SK-N-SH (cell line): ENCODE measurements at regions not wholly inside any gene's neighbourhood (a gene's known extent, or its start where the extent isn't known, plus 50 kb on each side); places are given as distances from the start of the nearest gene placed in this dataset.

Experiments
- CTCF ChIA-PET: fragments of 300-600, 350-600 bp; formaldehyde crosslinking; extraction: SDS; loops from one replicate; lab custom pipeline; 2021; lab: Yijun Ruan, JAX
- POLR2A ChIA-PET: fragments of 350-600 bp; sonication (Branson Sonifier 250); formaldehyde crosslinking; extraction: SDS; loops from one replicate; lab custom pipeline; 2020; ENCODE audit warnings: antibody characterized with exemption, inconsistent platforms; lab: Yijun Ruan, JAX
- DNase-seq: peaks from one replicate; pipeline ENCODE4 v3.0.0; 2012
- H2AFZ ChIP-seq: fragments of 200-600 bp; sonication (generic); 2 replicates; pipeline ENCODE4 v1.8.1; 2016; ENCODE audit warnings: antibody characterized with exemption, mild to moderate bottlenecking, low read depth
- H3F3A ChIP-seq: fragments of 200-600 bp; sonication (generic); replicated peaks from 2 replicates; pipeline ENCODE3; 2016; ENCODE audit warnings: antibody characterized with exemption, mild to moderate bottlenecking; ENCODE audit not compliant: insufficient read depth
- H3K27ac ChIP-seq, 2 experiments: fragments of 200-500 bp in 1 of 2; fragments of 200-600 bp in 1 of 2; sonication (Bioruptor generic) in 1 of 2; sonication (generic), shearing (Covaris generic) in 1 of 2; 2 replicates each; pipeline versions ENCODE4 v1.5.1 to v1.6.1; 2014 to 2016; ENCODE audit warnings: low read depth in 2 of 2, inconsistent platforms in 1 of 2, low read length in 1 of 2, mild to moderate bottlenecking in 1 of 2, mixed read lengths in 1 of 2
- H3K27me3 ChIP-seq: fragments of 200-600 bp; sonication (generic), shearing (Covaris generic); 2 replicates; pipeline ENCODE4 v1.6.1; 2016; ENCODE audit warnings: mixed run types; ENCODE audit not compliant: insufficient read depth
- H3K36me3 ChIP-seq, 2 experiments: fragments of 200-500 bp in 1 of 2; fragments of 200-600 bp in 1 of 2; sonication (Bioruptor generic) in 1 of 2; sonication (generic) in 1 of 2; replicated peaks in 1 of 2; 2 replicates each; pipeline versions ENCODE3 to v1.5.1; 2014 to 2016; ENCODE audit warnings: low read length in 1 of 2, mild to moderate bottlenecking in 1 of 2; ENCODE audit not compliant: insufficient read depth in 2 of 2, control insufficient read depth in 1 of 2
- H3K4me1 ChIP-seq, 2 experiments: fragments of 200-500 bp in 1 of 2; fragments of 200-600 bp in 1 of 2; sonication (Bioruptor generic) in 1 of 2; sonication (generic), shearing (Covaris generic) in 1 of 2; 2 replicates each; pipeline versions ENCODE4 v1.5.1 to v1.6.1; 2014 to 2016; ENCODE audit warnings: low read depth in 1 of 2, low read length in 1 of 2, mixed run types in 1 of 2; ENCODE audit not compliant: insufficient read depth in 2 of 2, control insufficient read depth in 1 of 2
- H3K4me2 ChIP-seq: fragments of 200-600 bp; sonication (generic), shearing (Covaris generic); 2 replicates; pipeline ENCODE4 v1.6.1; 2017; ENCODE audit warnings: mixed run types
- H3K4me3 ChIP-seq, 2 experiments: fragments of 200-500 bp in 1 of 2; fragments of 200-600 bp in 1 of 2; sonication (Bioruptor generic) in 1 of 2; sonication (generic), shearing (Covaris generic) in 1 of 2; 2 replicates each; pipeline versions ENCODE4 v1.5.1 to v1.8.1; 2014 to 2016; ENCODE audit warnings: low read depth in 2 of 2, inconsistent platforms in 1 of 2, low read length in 1 of 2, mild to moderate bottlenecking in 1 of 2, mixed read lengths in 1 of 2, moderate library complexity in 1 of 2
- H3K79me2 ChIP-seq: fragments of 200-600 bp; sonication (generic); 2 replicates; pipeline ENCODE4 v1.8.1; 2017; ENCODE audit warnings: mild to moderate bottlenecking; ENCODE audit not compliant: insufficient read depth
- H3K9ac ChIP-seq: fragments of 200-600 bp; sonication (generic); 2 replicates; pipeline ENCODE4 v1.6.1; 2017; ENCODE audit warnings: mixed run types
- H3K9me2 ChIP-seq: fragments of 200-600 bp; sonication (generic); 2 replicates; pipeline ENCODE4 v1.6.1; 2017; ENCODE audit warnings: mixed run types
- H3K9me3 ChIP-seq: fragments of 200-600 bp; sonication (generic); 2 replicates; pipeline ENCODE4 v1.6.1; 2017; ENCODE audit warnings: mixed run types, mild to moderate bottlenecking, moderate library complexity
- H4K20me1 ChIP-seq: fragments of 200-600 bp; sonication (generic); 2 replicates; pipeline ENCODE4 v1.6.1; 2017; ENCODE audit warnings: mild to moderate bottlenecking, mixed run types; ENCODE audit not compliant: insufficient read depth
- CHD2 ChIP-seq: fragments of 150-350 bp; IDR thresholded peaks from 2 replicates; pipeline ENCODE4 v1.6.1; 2018; ENCODE audit warnings: low read length; ENCODE audit not compliant: partially characterized antibody
- EP300 ChIP-seq, 2 experiments: IDR thresholded peaks; 2 replicates each; pipeline versions ENCODE4 v1.4.0 to v1.6.1; 2012; ENCODE audit warnings: borderline replicate concordance in 1 of 2, low read depth in 1 of 2, low read length in 1 of 2
- EZH2phosphoT487 ChIP-seq: fragments of 200-600 bp; sonication (generic); IDR thresholded peaks from 2 replicates; pipeline ENCODE4 v1.6.1; 2017; ENCODE audit warnings: low read depth, mixed run types, mild to moderate bottlenecking, antibody characterized with exemption, moderate library complexity, borderline replicate concordance
- FOSL2 ChIP-seq: IDR thresholded peaks from 2 replicates; pipeline ENCODE4 v1.4.0; 2012; ENCODE audit warnings: low read depth, mild to moderate bottlenecking, moderate library complexity, borderline replicate concordance
- FOXJ3 ChIP-seq: sonication (generic); formaldehyde crosslinking; IDR thresholded peaks from 2 replicates; pipeline ENCODE4 v1.5.1; 2020; ENCODE audit warnings: mild to moderate bottlenecking, missing genetic modification reagents
- GABPA ChIP-seq: IDR thresholded peaks from 2 replicates; pipeline ENCODE4 v1.4.0; 2012; ENCODE audit warnings: low read depth, mild to moderate bottlenecking
- GATA2 ChIP-seq: sonication (generic); formaldehyde crosslinking; IDR thresholded peaks from 2 replicates; pipeline ENCODE4 v1.5.0; 2020; ENCODE audit warnings: mild to moderate bottlenecking, missing genetic modification reagents
- MEF2A ChIP-seq: IDR thresholded peaks from 2 replicates; pipeline ENCODE4 v1.4.0; 2012; ENCODE audit warnings: low read depth, borderline replicate concordance
- MXI1 ChIP-seq: IDR thresholded peaks from 2 replicates; pipeline ENCODE4 v1.6.1; 2012; ENCODE audit warnings: mild to moderate bottlenecking, low read depth, low read length, improper control_type of control experiment
- POLR2AphosphoS5 ChIP-seq: IDR thresholded peaks from 2 replicates; pipeline ENCODE4 v1.6.1; 2012; ENCODE audit warnings: low read depth, low read length
- RCOR1 ChIP-seq: fragments of 150-350 bp; IDR thresholded peaks from 2 replicates; pipeline ENCODE4 v1.6.1; 2017; ENCODE audit warnings: antibody characterized with exemption, low read length
- RFX5 ChIP-seq: IDR thresholded peaks from 2 replicates; pipeline ENCODE4 v1.6.1; 2012; ENCODE audit warnings: mild to moderate bottlenecking, improper control_type of control experiment, low read length
- RXRA ChIP-seq: IDR thresholded peaks from 2 replicates; pipeline ENCODE4 v1.4.0; 2012; ENCODE audit warnings: low read depth, mild to moderate bottlenecking, borderline replicate concordance
- SIN3A ChIP-seq: IDR thresholded peaks from 2 replicates; pipeline ENCODE4 v1.6.1; 2012; ENCODE audit warnings: low read depth, mild to moderate bottlenecking, low read length, moderate library complexity, borderline replicate concordance
- TEAD4 ChIP-seq: IDR thresholded peaks from 2 replicates; pipeline ENCODE4 v1.4.0; 2012; ENCODE audit warnings: mild to moderate bottlenecking, borderline replicate concordance; ENCODE audit not compliant: insufficient read depth
- YY1 ChIP-seq: IDR thresholded peaks from 2 replicates; pipeline ENCODE4 v1.4.0; 2012; ENCODE audit warnings: low read depth, mild to moderate bottlenecking
- WGBS: methylation state at CpG from one replicate; pipeline ENCODE4 v1.1.6; 2017; ENCODE audit warnings: low lambda C conversion rate; 5-methylcytosine and 5-hydroxymethylcytosine counted together
- TF ChIP-seq, protein P1 (sequence below): fragments of 150-350 bp; IDR thresholded peaks from 2 replicates; pipeline ENCODE4 v1.6.1; 2016; ENCODE audit warnings: mild to moderate bottlenecking, low read depth, low read length
- TF ChIP-seq, protein P2 (sequence below): fragments of 200-600 bp; sonication (generic); IDR thresholded peaks from 2 replicates; pipeline ENCODE4 v1.6.1; 2017; ENCODE audit warnings: antibody characterized with exemption, mild to moderate bottlenecking, moderate library complexity
- TF ChIP-seq, protein P3 (sequence below): IDR thresholded peaks from 2 replicates; pipeline ENCODE4 v1.4.0; 2012; ENCODE audit warnings: low read depth
- TF ChIP-seq, protein P4 (sequence below): fragments of 150-350 bp; IDR thresholded peaks from 2 replicates; pipeline ENCODE4 v1.6.1; 2017; ENCODE audit warnings: antibody characterized with exemption, low read length, low read depth, borderline replicate concordance

DNA sequence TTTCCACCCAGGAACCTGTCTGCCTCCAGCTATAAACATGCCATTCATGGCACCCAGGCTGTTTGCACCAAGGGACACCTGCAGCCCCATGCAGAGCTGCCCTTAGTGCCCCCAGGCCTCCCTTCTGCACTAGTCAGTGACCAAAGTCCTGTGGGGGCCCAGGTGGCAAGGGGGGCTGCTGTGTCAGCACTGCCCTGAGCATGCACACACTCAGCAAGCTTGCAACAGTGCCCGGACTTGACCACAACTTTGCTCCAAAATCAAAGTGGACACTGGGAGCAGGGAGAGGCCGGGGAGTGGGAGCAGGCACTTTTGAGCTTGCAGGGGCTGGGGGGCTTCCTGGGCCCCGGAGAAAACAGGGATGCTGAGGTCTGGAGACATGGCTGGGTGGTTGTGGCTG lies 192.9 kb upstream of the MBL2 start:
- H3K4me3 ChIP-seq, result no peak overlapping the region
- no peaks in the 10 kb centered on the region for H3F3A ChIP-seq
- no peaks in the 10 kb centered on the region for H3K9me2 ChIP-seq
- no peaks in the 10 kb centered on the region for H3K9me3 ChIP-seq
- no peaks in the 10 kb centered on the region for H3K79me2 ChIP-seq
- TF ChIP-seq RCOR1 (no peak), SIN3A (no peak), EZH2phosphoT487 (no peak), GABPA (no peak), RXRA (no peak), TEAD4 (no peak), YY1 (no peak), EP300 (IDR thresholded peaks at IDR 0.05; ENCODE audit: borderline replicate concordance in 1 of 2, low read depth in 1 of 2, low read length in 1 of 2) (no peak), GATA2 (CRISPR knock-in tag) (no peak), CHD2 (no peak)
- TF ChIP-seq, protein P1, sequence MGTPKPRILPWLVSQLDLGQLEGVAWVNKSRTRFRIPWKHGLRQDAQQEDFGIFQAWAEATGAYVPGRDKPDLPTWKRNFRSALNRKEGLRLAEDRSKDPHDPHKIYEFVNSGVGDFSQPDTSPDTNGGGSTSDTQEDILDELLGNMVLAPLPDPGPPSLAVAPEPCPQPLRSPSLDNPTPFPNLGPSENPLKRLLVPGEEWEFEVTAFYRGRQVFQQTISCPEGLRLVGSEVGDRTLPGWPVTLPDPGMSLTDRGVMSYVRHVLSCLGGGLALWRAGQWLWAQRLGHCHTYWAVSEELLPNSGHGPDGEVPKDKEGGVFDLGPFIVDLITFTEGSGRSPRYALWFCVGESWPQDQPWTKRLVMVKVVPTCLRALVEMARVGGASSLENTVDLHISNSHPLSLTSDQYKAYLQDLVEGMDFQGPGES, result no peak
- TF ChIP-seq, protein P2, sequence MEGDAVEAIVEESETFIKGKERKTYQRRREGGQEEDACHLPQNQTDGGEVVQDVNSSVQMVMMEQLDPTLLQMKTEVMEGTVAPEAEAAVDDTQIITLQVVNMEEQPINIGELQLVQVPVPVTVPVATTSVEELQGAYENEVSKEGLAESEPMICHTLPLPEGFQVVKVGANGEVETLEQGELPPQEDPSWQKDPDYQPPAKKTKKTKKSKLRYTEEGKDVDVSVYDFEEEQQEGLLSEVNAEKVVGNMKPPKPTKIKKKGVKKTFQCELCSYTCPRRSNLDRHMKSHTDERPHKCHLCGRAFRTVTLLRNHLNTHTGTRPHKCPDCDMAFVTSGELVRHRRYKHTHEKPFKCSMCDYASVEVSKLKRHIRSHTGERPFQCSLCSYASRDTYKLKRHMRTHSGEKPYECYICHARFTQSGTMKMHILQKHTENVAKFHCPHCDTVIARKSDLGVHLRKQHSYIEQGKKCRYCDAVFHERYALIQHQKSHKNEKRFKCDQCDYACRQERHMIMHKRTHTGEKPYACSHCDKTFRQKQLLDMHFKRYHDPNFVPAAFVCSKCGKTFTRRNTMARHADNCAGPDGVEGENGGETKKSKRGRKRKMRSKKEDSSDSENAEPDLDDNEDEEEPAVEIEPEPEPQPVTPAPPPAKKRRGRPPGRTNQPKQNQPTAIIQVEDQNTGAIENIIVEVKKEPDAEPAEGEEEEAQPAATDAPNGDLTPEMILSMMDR, result no peak
- TF ChIP-seq, protein P3, sequence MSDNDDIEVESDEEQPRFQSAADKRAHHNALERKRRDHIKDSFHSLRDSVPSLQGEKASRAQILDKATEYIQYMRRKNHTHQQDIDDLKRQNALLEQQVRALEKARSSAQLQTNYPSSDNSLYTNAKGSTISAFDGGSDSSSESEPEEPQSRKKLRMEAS, result no peak
- ChIA-PET CTCF (no interaction called here), POLR2A (no interaction called here)
- H3K27me3 ChIP-seq, result no peaks in the 10 kb centered on the region
- H3K27ac ChIP-seq, result no peak overlapping the region
- DNase-seq, result no peak
- no peak overlapping the region for H3K4me2 ChIP-seq
- no peak overlapping the region for H3K9ac ChIP-seq
- no peaks in the 10 kb centered on the region for H3K36me3 ChIP-seq
- H3K4me1 ChIP-seq, result no peaks in the 10 kb centered on the region
- WGBS, result 40% methylated on average over 2 of the region's 3 CpGs
- H4K20me1 ChIP-seq, result no peaks in the 10 kb centered on the region
- no peak overlapping the region for H2AFZ ChIP-seq

DNA sequence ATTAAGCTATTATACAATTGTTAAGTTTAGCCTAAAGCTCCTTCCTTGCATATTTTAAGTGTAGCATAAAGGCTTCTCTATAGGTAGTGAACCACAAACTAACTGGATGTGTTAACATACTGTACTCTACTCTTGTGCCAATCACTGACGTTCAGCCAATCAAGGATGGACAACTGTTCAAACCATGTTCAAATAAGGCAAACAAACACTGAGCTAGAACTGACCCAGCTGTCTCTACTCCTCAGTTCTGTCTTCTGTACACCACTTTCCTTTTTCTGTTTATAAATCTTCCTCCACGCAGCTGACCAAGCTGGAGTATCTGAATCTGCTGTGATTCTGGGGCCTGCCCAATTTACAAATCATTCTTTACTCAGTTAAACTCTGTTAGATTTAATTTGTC lies 188.7 kb upstream of the MBL2 start:
- CTCF ChIA-PET, result interaction anchor here (1.6 kb wide), 1 partner anchor 9 kb away, joined by 8 read pairs; no protein-coding TSS in a partner anchor

More for the DNA sequence above, 188.7 kb upstream of the MBL2 start:
- no peak overlapping the region for H3K4me2 ChIP-seq
- H3K36me3 ChIP-seq, result no peaks in the 10 kb centered on the region
- DNase-seq, result no peak
- no peak for TF ChIP-seq CHD2
- no peak for TF ChIP-seq TEAD4
- no peak for TF ChIP-seq MEF2A
- TF ChIP-seq, protein P4, sequence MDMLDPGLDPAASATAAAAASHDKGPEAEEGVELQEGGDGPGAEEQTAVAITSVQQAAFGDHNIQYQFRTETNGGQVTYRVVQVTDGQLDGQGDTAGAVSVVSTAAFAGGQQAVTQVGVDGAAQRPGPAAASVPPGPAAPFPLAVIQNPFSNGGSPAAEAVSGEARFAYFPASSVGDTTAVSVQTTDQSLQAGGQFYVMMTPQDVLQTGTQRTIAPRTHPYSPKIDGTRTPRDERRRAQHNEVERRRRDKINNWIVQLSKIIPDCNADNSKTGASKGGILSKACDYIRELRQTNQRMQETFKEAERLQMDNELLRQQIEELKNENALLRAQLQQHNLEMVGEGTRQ, result no peak
- TF ChIP-seq POLR2AphosphoS5, result no peak
- TF ChIP-seq MXI1, result no peak
- TF ChIP-seq FOXJ3 (CRISPR knock-in tag), result no peak
- no peak for TF ChIP-seq FOSL2
- TF ChIP-seq RFX5, result no peak
- H3K27me3 ChIP-seq, result no peaks in the 10 kb centered on the region
- H3K27ac ChIP-seq, result no peak overlapping the region
- WGBS, result 29% methylated on average over 2 of the region's 2 CpGs
- H3K4me1 ChIP-seq, result no peaks in the 10 kb centered on the region
- H4K20me1 ChIP-seq, result no peaks in the 10 kb centered on the region
- H3K9me3 ChIP-seq, result no peaks in the 10 kb centered on the region
- no peak overlapping the region for H2AFZ ChIP-seq
- H3K79me2 ChIP-seq, result no peaks in the 10 kb centered on the region
- H3F3A ChIP-seq, result no peaks in the 10 kb centered on the region
- H3K9me2 ChIP-seq, result no peaks in the 10 kb centered on the region
- no peak overlapping the region for H3K9ac ChIP-seq
- no peak overlapping the region for H3K4me3 ChIP-seq
- POLR2A ChIA-PET, result no interaction called here
